Ramos (cell line): ENCODE measurements at regions not wholly inside any gene's neighbourhood (a gene's known extent, or its start where the extent isn't known, plus 50 kb on each side); places are given as distances from the start of the nearest gene placed in this dataset.

Source experiments
- in situ Hi-C: fragments of 300-500 bp; cut with MboI; formaldehyde crosslinking; loops from one replicate; pipeline ENCODE4 v1.14.3; 2022; ENCODE audit warnings: low sequenced_read_pairs; ENCODE audit not compliant: unreplicated experiment

DNA sequence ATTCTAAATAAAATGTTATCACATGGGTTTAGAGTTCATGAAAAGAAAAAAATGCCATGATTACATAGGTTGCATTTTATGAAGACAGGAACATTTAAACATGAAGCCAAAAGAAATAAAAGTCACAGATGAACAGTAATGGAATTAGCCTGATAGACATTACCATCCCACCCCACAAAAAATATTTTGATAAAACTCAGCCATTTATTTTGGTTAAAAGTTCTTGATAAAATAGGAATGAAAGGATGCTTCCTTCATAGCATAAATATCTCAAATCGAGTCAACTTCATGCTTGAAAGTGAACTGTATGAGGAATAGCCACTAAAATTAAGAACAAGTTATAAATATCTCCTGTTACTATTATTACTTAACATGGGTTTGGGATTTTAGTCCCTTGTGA lies 101.9 kb upstream of the TMC3 start:
- in situ Hi-C loops = no loop called here

GRCh38 chr15:81475471-81475870 lies 101.5 kb upstream of the TMC3 start:
- in situ Hi-C loops = no loop called here

GRCh38 chr15:81473946-81474345 lies 99.9 kb upstream of the TMC3 start:
- in situ Hi-C loops = no loop called here

DNA sequence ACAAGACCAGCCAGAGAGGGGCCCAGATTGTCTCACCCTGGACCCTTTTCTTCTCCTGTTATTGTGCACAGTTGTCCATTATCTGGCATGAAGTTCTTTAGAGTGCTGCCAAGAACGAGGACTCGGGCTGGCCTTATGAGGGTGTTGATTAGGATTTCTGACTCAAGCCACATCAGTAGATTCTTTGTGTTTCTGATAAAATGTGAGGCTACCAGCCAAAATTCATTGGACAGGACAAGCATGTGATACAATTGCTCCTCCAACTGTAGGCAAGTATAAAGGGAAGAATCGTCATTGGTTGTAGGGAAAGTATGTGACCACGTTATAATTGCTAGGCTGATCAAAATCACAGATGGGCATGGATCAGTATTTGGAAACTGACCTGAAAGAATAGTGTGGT lies 99.2 kb upstream of the TMC3 start:
- in situ Hi-C loops = no loop called here

DNA sequence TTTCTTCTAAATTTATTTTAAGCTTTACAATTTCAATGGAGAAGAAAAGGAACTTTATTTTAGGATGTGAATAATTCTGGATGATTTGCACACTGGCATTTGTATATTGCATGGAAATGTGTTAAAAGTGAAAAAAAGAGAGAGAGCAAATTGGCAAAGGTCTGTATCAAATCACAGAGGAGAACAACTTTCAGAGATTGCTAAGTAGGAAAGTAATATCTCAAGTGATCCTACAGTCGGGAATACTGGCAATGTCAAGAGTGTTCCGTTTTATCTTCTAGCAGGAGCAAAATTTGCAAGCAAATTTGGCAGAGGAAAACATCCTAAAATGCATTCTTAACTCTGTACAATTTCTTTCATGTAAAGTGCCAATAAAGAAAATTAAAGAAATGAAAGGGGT lies 97.1 kb upstream of the TMC3 start:
- in situ Hi-C loops = no loop called here

DNA sequence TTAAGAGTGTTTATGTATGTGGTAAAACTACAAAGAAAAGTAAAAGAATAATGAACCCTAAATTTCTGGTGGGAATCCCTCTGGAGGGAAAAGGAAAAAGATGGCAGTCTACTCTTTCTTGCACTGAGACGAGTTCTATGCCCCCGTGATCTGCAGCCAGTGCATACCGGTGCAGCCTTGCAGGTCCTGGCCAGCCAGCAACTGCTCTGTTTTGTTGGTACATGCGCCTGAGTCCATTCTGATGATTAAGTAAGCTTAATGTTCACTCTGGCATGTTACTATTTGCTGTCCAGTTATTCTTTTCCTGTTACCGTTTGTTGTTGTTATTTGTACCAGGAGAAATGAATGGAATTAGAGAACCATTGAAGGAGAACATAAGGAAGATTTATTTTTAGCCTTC lies 95.1 kb upstream of the TMC3 start:
- in situ Hi-C loops = no loop called here

DNA sequence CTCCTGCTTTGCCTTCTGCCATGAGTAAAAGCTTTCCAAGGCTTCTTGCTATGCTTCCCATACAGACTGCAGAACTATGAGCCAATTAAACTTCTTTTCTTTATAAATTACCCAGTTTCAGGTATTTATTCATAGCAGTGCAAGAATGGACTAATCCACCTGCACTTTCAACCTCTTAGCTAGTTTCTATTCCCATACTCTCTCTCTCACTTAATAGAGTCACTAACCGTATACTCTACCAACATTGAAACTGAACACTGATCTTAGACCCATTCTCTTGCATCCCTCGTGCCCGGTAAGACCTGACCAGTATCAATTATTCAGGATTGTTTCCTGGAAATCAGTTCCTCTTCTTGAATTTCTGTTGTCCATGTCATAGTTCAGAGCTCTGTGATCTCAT lies 92.7 kb upstream of the TMC3 start:
- in situ Hi-C loops = no loop called here

DNA sequence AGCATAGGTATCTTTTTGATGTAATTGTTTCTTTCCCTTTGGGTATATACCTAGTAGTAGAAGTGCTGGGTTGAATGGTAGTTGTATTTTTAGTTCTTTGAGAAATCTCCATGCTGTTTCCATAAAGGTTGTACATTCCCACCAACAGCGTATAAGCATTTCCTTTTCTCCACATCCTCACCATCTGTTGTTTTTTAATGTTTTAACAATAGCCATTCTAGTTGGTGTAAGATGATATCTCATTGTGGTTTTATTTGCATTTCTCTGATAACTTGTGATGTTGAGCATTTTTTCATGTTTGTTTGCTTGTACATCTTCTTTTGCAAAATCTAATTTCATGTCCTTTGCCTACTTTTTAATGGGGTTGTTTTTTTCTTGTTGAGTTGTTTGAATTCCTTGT lies 80.0 kb upstream of the TMC3 start:
- in situ Hi-C loops = no loop called here

GRCh38 chr15:81450721-81451120 lies 76.7 kb upstream of the TMC3 start:
- in situ Hi-C loops = no loop called here

DNA sequence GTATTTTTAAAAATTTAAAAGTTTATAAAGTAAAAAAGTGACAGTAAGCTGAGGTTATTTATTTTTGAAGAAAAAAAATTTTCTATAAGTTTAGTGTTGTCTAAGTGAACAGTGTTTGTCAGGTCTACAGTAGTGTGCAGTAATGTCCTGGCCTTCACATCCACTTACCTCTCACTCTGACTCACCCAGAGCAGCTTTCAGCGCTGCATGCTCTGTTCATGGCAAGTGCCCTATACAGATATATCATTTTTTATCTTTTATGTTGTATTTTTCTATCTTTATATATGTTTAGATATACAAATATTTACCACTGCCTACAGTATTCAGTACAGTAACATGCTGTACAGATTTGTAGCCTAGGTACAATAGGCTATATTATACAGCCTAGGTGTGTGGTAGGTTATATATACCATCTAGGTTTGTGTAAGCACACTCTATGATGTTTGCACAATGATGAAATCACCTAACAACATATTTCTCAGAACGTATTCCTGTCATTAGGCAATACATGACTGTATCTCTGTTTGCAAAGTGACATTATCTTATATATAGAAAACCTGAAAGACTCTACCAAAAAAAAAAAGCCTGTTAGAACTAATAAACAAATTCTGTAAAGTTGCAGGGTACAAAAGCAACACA lies 75.9 kb upstream of the TMC3 start:
- in situ Hi-C loops = no loop called here

DNA sequence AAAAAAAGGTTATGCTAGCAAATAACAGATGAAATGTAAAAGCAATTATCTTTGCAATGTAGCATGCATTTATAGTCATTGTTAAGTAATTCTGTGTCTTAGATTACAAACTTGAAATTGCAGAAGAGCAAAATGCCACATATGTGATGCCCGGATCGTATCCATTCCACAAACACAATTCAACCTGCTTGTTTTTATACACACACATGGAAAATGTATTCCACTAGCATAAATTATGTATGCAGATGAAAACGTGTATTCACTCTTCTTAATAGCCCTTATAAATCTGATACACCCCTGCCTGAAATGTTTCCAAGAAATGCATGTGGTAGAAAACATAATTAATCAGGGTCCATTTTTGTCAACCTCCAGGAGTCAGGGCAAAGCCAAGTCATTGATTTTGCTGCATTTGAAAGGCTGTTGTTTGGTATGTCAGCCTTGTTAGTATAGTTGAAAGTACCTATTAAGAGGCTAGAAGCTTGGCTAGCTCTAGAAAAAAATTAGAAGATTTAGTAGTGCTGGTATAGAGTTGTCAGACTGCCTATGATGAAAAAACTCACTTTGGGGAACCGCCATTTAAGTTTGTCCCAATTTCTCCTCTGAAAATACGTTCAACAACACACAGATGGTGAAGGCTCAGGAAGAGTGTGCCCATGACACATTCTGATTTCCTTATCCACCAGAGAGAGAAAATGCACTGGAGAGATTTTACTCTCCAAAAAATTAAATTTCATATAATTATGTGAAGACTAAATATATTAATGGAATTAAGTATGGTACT lies 69.2 kb upstream of the TMC3 start:
- in situ Hi-C loops = no loop called here

- in situ Hi-C loops = no loop called here
These were observed 68.4 kb upstream of the TMC3 start for GRCh38 chr15:81442454-81442853.

GRCh38 chr15:81434851-81435250 lies 60.8 kb upstream of the TMC3 start:
- in situ Hi-C loops = no loop called here

DNA sequence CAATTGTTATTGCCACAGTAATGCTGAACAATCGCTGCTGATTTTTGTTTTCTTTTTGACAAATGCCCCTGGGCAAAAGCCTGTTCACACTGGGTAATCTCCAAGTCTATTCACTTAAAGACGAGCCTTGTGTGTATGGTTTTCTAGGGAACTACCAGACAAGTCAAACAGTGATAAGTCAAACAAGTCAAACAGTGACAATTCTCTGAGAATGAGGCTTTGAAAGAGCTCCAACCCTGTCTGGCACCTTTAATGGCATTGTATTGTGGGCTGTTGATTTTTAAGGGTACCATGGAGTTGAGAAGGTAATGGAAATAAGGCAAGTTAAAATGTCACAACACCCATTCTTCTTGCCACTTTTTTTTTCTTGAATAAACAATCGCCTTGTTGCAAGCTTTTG lies 59.4 kb upstream of the TMC3 start:
- in situ Hi-C loops = no loop called here

DNA sequence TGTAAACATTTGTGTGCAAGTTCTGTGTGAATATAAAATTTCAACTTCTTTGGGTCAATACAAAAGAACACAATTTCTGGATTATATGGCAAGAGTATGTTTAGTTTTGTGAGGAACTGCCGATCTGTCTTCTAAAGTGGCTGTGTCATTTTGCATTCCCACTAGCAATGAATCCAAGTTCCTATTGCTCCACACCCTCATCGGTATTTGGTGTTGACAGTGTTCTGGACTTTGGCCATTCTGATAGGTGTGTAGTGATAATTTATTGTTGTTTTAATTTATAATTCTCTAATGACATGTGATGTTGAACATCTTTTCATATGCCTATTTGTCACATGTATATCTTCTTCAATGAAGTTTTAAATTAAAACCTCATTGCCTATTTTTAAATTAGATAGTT lies 58.2 kb upstream of the TMC3 start:
- in situ Hi-C loops = no loop called here

DNA sequence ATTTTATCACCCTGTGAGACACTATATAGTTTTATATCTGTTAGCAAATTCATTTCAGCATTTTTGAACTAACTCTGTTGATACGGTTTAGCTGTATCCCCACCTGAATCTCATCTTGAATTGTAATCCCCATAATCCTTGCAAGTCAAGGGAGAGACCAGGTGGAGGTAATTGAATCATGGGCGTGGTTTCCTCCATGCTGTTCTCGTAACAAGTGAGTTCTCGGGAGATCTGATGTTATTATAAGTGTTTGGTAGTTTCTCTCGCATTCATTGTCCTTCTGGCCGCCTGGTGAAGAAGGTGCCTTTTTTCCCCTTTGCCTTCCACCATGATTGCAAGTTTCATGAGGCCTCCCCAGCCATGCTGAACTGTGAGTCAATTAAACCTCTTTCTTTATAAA lies 53.2 kb upstream of the TMC3 start:
- in situ Hi-C loops = no loop called here

DNA sequence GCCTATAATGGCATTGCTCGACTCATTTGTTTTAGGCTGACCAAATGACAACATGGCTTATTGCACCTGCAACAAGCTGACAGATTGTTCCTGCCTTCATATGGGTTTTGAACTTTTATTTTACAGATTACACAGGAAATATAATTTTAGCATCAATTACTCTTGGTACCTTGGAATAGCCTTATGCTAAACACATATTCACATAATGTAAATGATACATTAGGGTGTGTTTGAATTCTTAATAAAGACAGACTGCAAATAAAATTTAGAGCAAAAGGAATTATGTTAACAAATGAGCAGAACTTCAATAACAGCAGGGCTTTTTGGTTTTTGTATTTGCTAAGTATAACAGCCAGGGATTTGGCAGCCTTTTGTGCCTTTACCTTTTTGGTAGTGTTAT lies 51.9 kb upstream of the TMC3 start:
- in situ Hi-C loops = no loop called here
